ENCODE measurements at regions not wholly inside any gene's neighbourhood (a gene's known extent, or its start where the extent isn't known, plus 50 kb on each side); places are given as distances from the start of the nearest gene placed in this dataset.
"Not testable (repeated sequence)": the region's sequence is repeated elsewhere in the genome, so short reads cannot be mapped to it uniquely, and the experiment has no call there.

GRCh38 chr4:181877329-181877848 is 365.8 kb upstream of the TENM3 start:
- no peak overlapping the region for H3K4me3 ChIP-seq
- peaks cover 0 to 2% of the 10 kb centered on the region in 2 donors for H3K9me3 ChIP-seq
- DNase-seq, result no peak
- no peaks in the 10 kb centered on the region for H3K36me3 ChIP-seq
- no peaks in the 10 kb centered on the region for H3K4me1 ChIP-seq
- ATAC-seq, result no peak
- TF ChIP-seq CTCF (IDR thresholded peaks at IDR 0.05), result no peak
- no peaks in the 10 kb centered on the region for H3K27me3 ChIP-seq
- intact Hi-C loops (cut with DNase I), result no loop called here
- H3K27ac ChIP-seq, result no peak overlapping the region

DNA sequence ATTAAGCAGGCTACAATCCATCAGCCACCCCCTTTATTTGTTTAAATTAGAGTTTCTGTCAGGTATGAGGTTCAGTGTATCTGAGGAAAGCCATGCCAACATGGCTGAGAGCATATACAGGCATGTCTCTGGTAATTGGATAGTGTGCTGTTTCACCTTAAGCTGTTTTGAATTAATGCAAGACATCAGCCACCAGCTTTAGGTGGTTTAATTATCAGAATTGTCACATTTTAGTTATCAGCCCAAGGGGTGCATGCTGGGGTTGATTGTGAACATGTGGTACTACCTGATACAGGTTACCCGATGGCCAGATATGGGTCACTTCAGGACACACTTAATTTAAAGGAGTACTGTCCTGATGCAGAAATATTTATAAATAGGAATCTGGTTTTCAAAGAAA is 353.2 kb upstream of the TENM3 start:
- no peak for TF ChIP-seq CTCF (IDR thresholded peaks at IDR 0.05)
- ATAC-seq, result no peak
- H3K27me3 ChIP-seq, result no peaks in the 10 kb centered on the region

GRCh38 chr4:181890911-181891310 is 352.3 kb upstream of the TENM3 start:
- Histone ChIP-seq H3K4me3 (no peak overlapping the region), H3K4me1 (no peaks in the 10 kb centered on the region), H3K9me3 (peaks cover 0 to 3% of the 10 kb centered on the region in 2 donors), H3K27me3 (no peaks in the 10 kb centered on the region), H3K36me3 (no peaks in the 10 kb centered on the region), H3K27ac (no peak overlapping the region)
- peak in 2 of 4 donors; percentile 7 to 10 for DNase-seq
- intact Hi-C loops (cut with DNase I), result no loop called here
- ATAC-seq, result no peak
- no peak for TF ChIP-seq CTCF (IDR thresholded peaks at IDR 0.05)

More for the DNA sequence above, 353.2 kb upstream of the TENM3 start:
- Histone ChIP-seq H3K27ac (no peak overlapping the region), H3K4me1 (no peaks in the 10 kb centered on the region), H3K9me3 (peaks cover 0 to 3% of the 10 kb centered on the region in 2 donors), H3K4me3 (no peak overlapping the region), H3K36me3 (no peaks in the 10 kb centered on the region)
- intact Hi-C loops (cut with DNase I), result no loop called here
- no peak for DNase-seq

DNA sequence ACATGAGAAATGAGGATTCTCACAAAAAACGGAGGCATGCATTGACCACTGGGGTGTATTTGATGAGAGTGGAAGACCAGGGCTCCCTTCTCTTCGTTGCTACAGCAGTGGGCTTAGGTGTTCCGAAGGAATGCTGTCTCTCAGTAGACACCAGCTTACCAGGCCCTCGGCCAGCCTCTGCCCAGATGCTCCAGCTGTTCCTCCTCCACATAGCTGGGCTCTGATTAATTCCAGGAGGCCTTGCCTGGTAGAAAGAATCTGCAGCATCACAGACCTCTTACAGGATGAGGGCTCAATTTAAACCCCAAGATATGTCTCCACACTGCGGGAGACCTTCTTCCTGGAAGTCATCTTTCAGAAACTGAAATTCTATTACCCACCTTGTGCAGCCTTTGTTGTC is 346.6 kb upstream of the TENM3 start:
- no peak for DNase-seq
- TF ChIP-seq CTCF (IDR thresholded peaks at IDR 0.05), result no peak

DNA sequence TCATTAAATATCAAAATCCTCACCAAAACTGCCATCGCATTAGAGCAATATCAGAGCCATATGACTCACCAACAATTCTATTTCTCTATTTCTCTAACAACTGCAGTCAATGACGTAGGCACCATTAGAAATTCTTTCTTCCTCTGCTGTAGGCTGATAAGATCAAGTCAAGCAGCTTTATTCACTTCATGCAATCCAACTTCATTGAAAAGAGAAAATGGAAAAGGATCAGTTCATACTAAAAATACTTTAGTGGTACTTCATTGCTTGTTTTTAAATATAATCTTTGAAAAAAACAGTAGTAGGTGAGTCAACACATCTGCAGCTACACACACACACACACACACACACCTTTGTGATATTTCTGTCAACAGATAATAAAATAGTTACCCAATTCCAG is 345.3 kb upstream of the TENM3 start:
- H3K4me1 ChIP-seq, result no peaks in the 10 kb centered on the region
- H3K4me3 ChIP-seq, result no peak overlapping the region
- intact Hi-C loops (cut with DNase I), result no loop called here
- no peak for DNase-seq
- H3K9me3 ChIP-seq, result peaks cover 0 to 7% of the 10 kb centered on the region in 2 donors
- ATAC-seq, result no peak
- H3K27me3 ChIP-seq, result no peaks in the 10 kb centered on the region
- no peak for TF ChIP-seq CTCF (IDR thresholded peaks at IDR 0.05)
- H3K36me3 ChIP-seq, result no peaks in the 10 kb centered on the region
- H3K27ac ChIP-seq, result no peak overlapping the region

More for the DNA sequence above, 346.6 kb upstream of the TENM3 start:
- intact Hi-C loops (cut with DNase I), result no loop called here
- ATAC-seq, result no peak
- Histone ChIP-seq H3K27me3 (no peaks in the 10 kb centered on the region), H3K36me3 (no peaks in the 10 kb centered on the region), H3K4me3 (no peak overlapping the region), H3K27ac (no peak overlapping the region), H3K9me3 (peaks cover 0 to 10% of the 10 kb centered on the region in 2 donors), H3K4me1 (no peaks in the 10 kb centered on the region)

GRCh38 chr4:181902404-181902803 is 340.8 kb upstream of the TENM3 start:
- H3K36me3 ChIP-seq; H3K4me3 ChIP-seq; intact Hi-C loops (cut with DNase I); H3K27ac ChIP-seq; H3K27me3 ChIP-seq; H3K4me1 ChIP-seq; DNase-seq; ATAC-seq: not testable (repeated sequence)
- peaks cover 0 to 26% of the 10 kb centered on the region in 2 donors for H3K9me3 ChIP-seq
